NCI-H748 (cell line): ENCODE measurements at regions not wholly inside any gene's neighbourhood (a gene's known extent, or its start where the extent isn't known, plus 50 kb on each side); places are given as distances from the start of the nearest gene placed in this dataset.
"Not testable (repeated sequence)": the region's sequence is repeated elsewhere in the genome, so short reads cannot be mapped to it uniquely, and the experiment has no call there.

ENCODE experiments used
- DNase-seq: peaks from one replicate; lab custom pipeline; 2025; ENCODE audit not compliant: unreplicated experiment; lab: John Stamatoyannopoulos, UW

GRCh38 chr20:64327223-64327549 is 71.6 kb downstream of the PCMTD2 start:
- DNase-seq: not testable (repeated sequence)

GRCh38 chr20:64327550-64328317 is 72.2 kb downstream of the PCMTD2 start:
- peak; percentile 20 for DNase-seq

DNA sequence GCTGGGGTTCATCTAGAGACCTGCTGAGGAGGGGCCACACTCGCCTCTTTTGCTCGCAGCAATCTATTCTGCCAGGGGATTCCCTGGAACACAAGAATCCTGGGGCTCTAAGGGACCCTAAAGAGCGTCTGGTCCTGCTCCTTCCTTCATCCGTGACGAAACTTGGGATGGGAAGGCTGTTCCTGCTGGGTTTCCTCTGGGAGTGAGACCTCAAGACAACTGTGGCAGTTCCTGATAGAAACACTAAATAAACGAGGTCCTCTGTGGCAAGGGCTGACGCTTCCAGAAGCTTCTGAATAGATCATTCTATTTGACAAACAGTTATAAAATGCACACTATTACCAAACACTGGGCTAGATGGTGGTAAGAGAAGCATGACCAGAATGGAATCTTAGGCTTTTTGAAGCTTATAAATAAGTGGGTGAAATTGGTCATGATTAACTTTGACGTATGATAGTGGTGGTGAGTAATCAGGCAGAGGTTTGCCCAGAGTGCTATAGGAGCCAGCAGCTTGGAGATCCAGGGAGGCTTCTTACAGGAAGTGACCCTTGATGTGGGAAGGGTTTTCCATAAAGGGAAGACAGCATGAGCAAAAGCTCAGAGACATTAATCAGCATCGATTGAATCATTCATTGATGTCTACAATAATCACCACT is 73.2 kb downstream of the PCMTD2 start:
- not testable (repeated sequence) for DNase-seq

- DNase-seq: not testable (repeated sequence)
Measured at GRCh38 chr20:64332627-64333026, 77.1 kb downstream of the PCMTD2 start.
